Retinal pigment epithelial cell (primary cell): ENCODE measurements at regions not wholly inside any gene's neighbourhood (a gene's known extent, or its start where the extent isn't known, plus 50 kb on each side); places are given as distances from the start of the nearest gene placed in this dataset.

Experiments used
- DNase-seq: peaks from one replicate; pipeline ENCODE4 v3.0.0-alpha.2; 2010; ENCODE audit warnings: low read depth
- H3K4me3 ChIP-seq: 2 replicates; pipeline ENCODE4 v1.5.1; 2011; ENCODE audit warnings: mild to moderate bottlenecking, low read length, control low read depth, moderate library complexity
- CTCF ChIP-seq: conservative IDR thresholded peaks from 2 replicates; pipeline ENCODE4 v1.5.1; 2011; ENCODE audit warnings: low read depth, low read length, control low read depth, inconsistent platforms

- no peak for TF ChIP-seq CTCF
- no peak for DNase-seq
- H3K4me3 ChIP-seq, result no peak overlapping the region
Observed at GRCh38 chr22:46084376-46084775, 66.0 kb upstream of the PPARA start.

GRCh38 chr22:46084943-46085827 lies 65.1 kb upstream of the PPARA start:
- no peak for DNase-seq
- TF ChIP-seq CTCF, result no peak
- H3K4me3 ChIP-seq, result no peak overlapping the region

- no peak overlapping the region for H3K4me3 ChIP-seq
- DNase-seq, result no peak
- no peak for TF ChIP-seq CTCF
Observed at GRCh38 chr22:46085828-46086576, 64.3 kb upstream of the PPARA start.

GRCh38 chr22:46086577-46087335 lies 63.6 kb upstream of the PPARA start:
- H3K4me3 ChIP-seq, result no peak overlapping the region
- no peak for TF ChIP-seq CTCF
- DNase-seq, result no peak

GRCh38 chr22:46087336-46087690 lies 63.0 kb upstream of the PPARA start:
- no peak for TF ChIP-seq CTCF
- no peak overlapping the region for H3K4me3 ChIP-seq
- no peak for DNase-seq

- H3K4me3 ChIP-seq, result no peak overlapping the region
- DNase-seq, result no peak
- TF ChIP-seq CTCF, result no peak
Observed at GRCh38 chr22:46087816-46088277, 62.5 kb upstream of the PPARA start.
